ENCODE measurements at regions not wholly inside any gene's neighbourhood (a gene's known extent, or its start where the extent isn't known, plus 50 kb on each side); places are given as distances from the start of the nearest gene placed in this dataset.

GRCh38 chr4:54872261-54872660 is 214.5 kb downstream of the KIT start:
- peak; percentile 78 for DNase-seq (ENCODE audit: insufficient read length, low spot score, missing footprints)
- Histone ChIP-seq H3K4me3 (ENCODE audit: insufficient read depth, low read length) (no peak overlapping the region), H2AFZ (ENCODE audit: low read length) (no peak overlapping the region), H3K4me2 (ENCODE audit: insufficient read depth, low read length) (no peak overlapping the region), H4K20me1 (ENCODE audit: insufficient read depth, low read length) (no peaks in the 10 kb centered on the region), H3K36me3 (ENCODE audit: insufficient read depth, low read length) (no peaks in the 10 kb centered on the region), H3K79me2 (ENCODE audit: insufficient read depth, low read length) (no peaks in the 10 kb centered on the region), H3K27ac (ENCODE audit: low read depth, low read length) (no peak overlapping the region), H3K4me1 (ENCODE audit: insufficient read depth, low read length) (no peaks in the 10 kb centered on the region), H3K9me3 (ENCODE audit: low read depth, low read length) (no peaks in the 10 kb centered on the region), H3K27me3 (ENCODE audit: insufficient read depth, low read length) (no peaks in the 10 kb centered on the region)
- TF ChIP-seq CTCF (IDR thresholded peaks at IDR 0.05; ENCODE audit: extremely low read depth, low read depth, low read length): no peak

GRCh38 chr4:54863571-54864255 is 206.0 kb downstream of the KIT start:
- Histone ChIP-seq H2AFZ (ENCODE audit: low read length) (no peak overlapping the region), H3K36me3 (ENCODE audit: insufficient read depth, low read length) (no peaks in the 10 kb centered on the region), H3K4me1 (ENCODE audit: insufficient read depth, low read length) (no peaks in the 10 kb centered on the region), H3K9me3 (ENCODE audit: low read depth, low read length) (no peaks in the 10 kb centered on the region), H3K27me3 (ENCODE audit: insufficient read depth, low read length) (no peaks in the 10 kb centered on the region), H3K4me3 (ENCODE audit: insufficient read depth, low read length) (no peak overlapping the region), H4K20me1 (ENCODE audit: insufficient read depth, low read length) (no peaks in the 10 kb centered on the region), H3K27ac (ENCODE audit: low read depth, low read length) (no peak overlapping the region), H3K79me2 (ENCODE audit: insufficient read depth, low read length) (no peaks in the 10 kb centered on the region), H3K4me2 (ENCODE audit: insufficient read depth, low read length) (no peak overlapping the region)
- DNase-seq (ENCODE audit: insufficient read length, low spot score, missing footprints): no peak
- TF ChIP-seq CTCF (IDR thresholded peaks at IDR 0.05; ENCODE audit: extremely low read depth, low read depth, low read length): no peak

- Histone ChIP-seq H3K79me2 (ENCODE audit: insufficient read depth, low read length) (no peaks in the 10 kb centered on the region), H3K9me3 (ENCODE audit: low read depth, low read length) (no peaks in the 10 kb centered on the region), H2AFZ (ENCODE audit: low read length) (no peak overlapping the region), H3K4me2 (ENCODE audit: insufficient read depth, low read length) (no peak overlapping the region), H3K27me3 (ENCODE audit: insufficient read depth, low read length) (no peaks in the 10 kb centered on the region), H3K4me1 (ENCODE audit: insufficient read depth, low read length) (no peaks in the 10 kb centered on the region), H4K20me1 (ENCODE audit: insufficient read depth, low read length) (no peaks in the 10 kb centered on the region), H3K27ac (ENCODE audit: low read depth, low read length) (no peak overlapping the region), H3K4me3 (ENCODE audit: insufficient read depth, low read length) (no peak overlapping the region), H3K36me3 (ENCODE audit: insufficient read depth, low read length) (no peaks in the 10 kb centered on the region)
- TF ChIP-seq CTCF (IDR thresholded peaks at IDR 0.05; ENCODE audit: extremely low read depth, low read depth, low read length): no peak
- DNase-seq (ENCODE audit: insufficient read length, low spot score, missing footprints): no peak
These were observed 203.4 kb downstream of the KIT start for GRCh38 chr4:54861201-54861600.

GRCh38 chr4:54855191-54855854 is 197.6 kb downstream of the KIT start:
- no peaks in the 10 kb centered on the region for H3K36me3 ChIP-seq (ENCODE audit: insufficient read depth, low read length)
- no peak overlapping the region for H3K27ac ChIP-seq (ENCODE audit: low read depth, low read length)
- no peaks in the 10 kb centered on the region for H3K79me2 ChIP-seq (ENCODE audit: insufficient read depth, low read length)
- H3K4me3 ChIP-seq (ENCODE audit: insufficient read depth, low read length): no peak overlapping the region
- no peaks in the 10 kb centered on the region for H4K20me1 ChIP-seq (ENCODE audit: insufficient read depth, low read length)
- H2AFZ ChIP-seq (ENCODE audit: low read length): no peak overlapping the region
- DNase-seq (ENCODE audit: insufficient read length, low spot score, missing footprints): no peak
- no peaks in the 10 kb centered on the region for H3K4me1 ChIP-seq (ENCODE audit: insufficient read depth, low read length)
- TF ChIP-seq CTCF (IDR thresholded peaks at IDR 0.05; ENCODE audit: extremely low read depth, low read depth, low read length): no peak
- no peak overlapping the region for H3K4me2 ChIP-seq (ENCODE audit: insufficient read depth, low read length)
- H3K9me3 ChIP-seq (ENCODE audit: low read depth, low read length): no peaks in the 10 kb centered on the region
- H3K27me3 ChIP-seq (ENCODE audit: insufficient read depth, low read length): no peaks in the 10 kb centered on the region

All from osteoblast (primary cell).